GM21423 (cell line): ENCODE measurements at regions not wholly inside any gene's neighbourhood (a gene's known extent, or its start where the extent isn't known, plus 50 kb on each side); places are given as distances from the start of the nearest gene placed in this dataset.

ENCODE experiments used
- ATAC-seq: cut with Tn5 transposase; IDR thresholded peaks from one replicate; pipeline ENCODE4 v1.9.1; 2021; ENCODE audit warnings: mild to moderate bottlenecking, moderate library complexity; ENCODE audit not compliant: unreplicated experiment

GRCh38 chr1:229218612-229219025, 52.3 kb upstream of the RAB4A start:
- no peak for ATAC-seq

DNA sequence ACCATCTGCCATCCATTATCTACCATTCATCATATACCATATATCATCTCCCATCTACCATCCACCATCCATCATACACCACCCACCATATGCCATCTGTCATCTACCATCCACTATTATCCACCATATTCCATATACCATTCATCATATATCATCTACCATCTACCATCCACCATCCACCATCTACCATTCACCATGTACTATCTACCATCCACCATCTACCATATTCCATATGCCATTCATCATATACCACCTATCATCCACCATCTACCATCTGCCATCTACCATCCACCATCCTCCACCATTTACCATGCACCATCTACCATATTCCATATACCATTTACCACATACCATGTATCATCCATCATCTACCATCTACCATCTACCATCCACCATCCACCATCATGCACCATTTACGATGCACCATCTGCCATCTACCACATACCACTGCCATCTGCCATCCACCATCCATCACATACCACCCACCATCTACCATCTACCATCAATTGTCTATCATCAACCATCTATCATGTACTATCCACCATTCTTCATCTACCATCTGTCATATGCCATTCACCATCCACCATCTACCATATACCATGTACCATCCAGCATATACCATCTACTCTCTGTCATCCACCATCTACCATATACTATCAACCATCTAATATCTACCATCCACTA, 50.6 kb upstream of the RAB4A start:
- no peak for ATAC-seq

DNA sequence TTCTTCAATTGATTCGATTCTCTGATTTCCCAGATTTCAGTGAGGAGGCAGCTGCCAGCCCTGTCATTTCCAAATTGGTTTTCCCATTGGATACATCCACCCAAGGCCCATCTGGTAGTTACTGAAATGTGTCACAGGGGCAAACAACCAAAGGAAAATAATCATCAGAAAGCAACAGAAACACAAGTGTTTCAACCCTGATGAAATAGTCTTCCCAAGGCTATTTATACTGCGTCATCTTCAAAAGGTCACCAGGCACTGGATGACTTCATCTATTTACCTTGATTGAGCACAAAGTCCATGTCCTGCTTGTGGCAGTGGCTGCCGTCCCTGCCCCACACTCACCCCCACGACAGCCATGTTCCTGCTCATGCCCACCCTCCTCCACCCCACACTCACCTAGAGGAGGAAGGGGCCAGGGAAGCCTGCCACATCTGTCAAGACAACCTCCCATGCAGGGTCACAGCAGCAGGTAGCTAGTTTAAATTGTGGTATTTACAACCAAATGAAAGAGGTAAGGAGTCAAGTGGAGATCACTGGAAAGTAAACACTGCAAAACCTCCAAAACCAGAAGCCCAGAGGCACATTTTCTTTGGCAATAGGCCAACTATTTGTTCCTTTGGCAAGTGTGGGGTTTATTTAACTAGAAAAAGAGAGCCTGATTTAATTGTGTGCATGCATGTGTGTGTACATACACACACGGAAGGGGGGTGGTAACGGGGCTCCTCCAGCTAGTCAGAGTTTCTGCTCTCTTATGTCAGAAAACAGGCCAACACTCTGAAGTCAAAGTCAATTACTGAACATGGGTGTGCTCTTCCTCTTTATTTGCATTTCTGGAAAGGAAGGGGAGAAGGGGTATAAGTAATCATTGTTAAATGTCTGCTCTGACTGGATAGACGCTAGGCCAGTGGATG, 49.5 kb upstream of the RAB4A start:
- ATAC-seq: no peak
